Esophagus muscularis mucosa (tissue), 4 donors: ENCODE measurements at regions not wholly inside any gene's neighbourhood (a gene's known extent, or its start where the extent isn't known, plus 50 kb on each side); places are given as distances from the start of the nearest gene placed in this dataset.

Experiments
- DNase-seq: peaks from one replicate; pipeline ENCODE4 v3.0.0-alpha.2; 2017; ENCODE audit errors: extremely low spot score
- H3K27ac ChIP-seq, 4 donors: fragments of 200-600 bp; sonication (generic); replicated peaks in 1 of 4; 1 replicate in 3 of 4; 2 replicates in 1 of 4; pipeline ENCODE4 v1.5.1; 2016 to 2019; ENCODE audit warnings: mild to moderate bottlenecking in 1 of 4
- H3K27me3 ChIP-seq, 4 donors: fragments of 200-600 bp; sonication (generic); one replicate each; pipeline versions ENCODE4 v1.5.1 to v1.6.0; 2016 to 2019
- H3K36me3 ChIP-seq, 4 donors: fragments of 200-600 bp; sonication (generic); one replicate each; pipeline ENCODE4 v1.5.1; 2016 to 2019
- H3K4me1 ChIP-seq, 4 donors: fragments of 200-600 bp; sonication (generic); one replicate each; pipeline ENCODE4 v1.5.1; 2016 to 2019
- H3K4me3 ChIP-seq, 4 donors: fragments of 200-600 bp; sonication (generic); 1 replicate in 2 of 4; 2 replicates in 2 of 4; pipeline ENCODE4 v1.5.1; 2016 to 2019; ENCODE audit warnings: mild to moderate bottlenecking in 4 of 4, moderate library complexity in 1 of 4
- H3K9me3 ChIP-seq, 4 donors: fragments of 200-600 bp; sonication (generic); 1 replicate in 3 of 4; 2 replicates in 1 of 4; pipeline ENCODE4 v1.5.1; 2016 to 2019
- CTCF ChIP-seq, 3 experiments: fragments of 200-600 bp in 2 of 3; fragments of 450-650 bp in 1 of 3; sonication (generic) in 2 of 3; IDR thresholded peaks; one replicate each; pipeline ENCODE4 v1.5.1; 2017 to 2019; ENCODE audit warnings: antibody characterized with exemption in 3 of 3, mild to moderate bottlenecking in 2 of 3, moderate library complexity in 1 of 3
- EP300 ChIP-seq: sonication (generic); formaldehyde crosslinking; IDR thresholded peaks from one replicate; pipeline ENCODE4 v1.6.1; 2017; ENCODE audit warnings: antibody characterized with exemption
- POLR2A ChIP-seq: fragments of 450-650 bp; IDR thresholded peaks from one replicate; pipeline ENCODE4 v1.6.1; 2017; ENCODE audit warnings: antibody characterized with exemption, moderate library complexity, mild to moderate bottlenecking, low read depth
- POLR2AphosphoS5 ChIP-seq, 2 donors: sonication (generic); formaldehyde crosslinking; IDR thresholded peaks; one replicate each; pipeline ENCODE4 v1.6.1; 2017; ENCODE audit warnings: antibody characterized with exemption in 2 of 2
- WGBS: methylation state at CpG from one replicate; pipeline ENCODE4 v1.1.5; 2018; 5-methylcytosine and 5-hydroxymethylcytosine counted together
- intact Hi-C: fragments of 100-400 bp; cut with DNase I; formaldehyde crosslinking; loops from one replicate; pipeline ENCODE4 v1.15.1; 2023

DNA sequence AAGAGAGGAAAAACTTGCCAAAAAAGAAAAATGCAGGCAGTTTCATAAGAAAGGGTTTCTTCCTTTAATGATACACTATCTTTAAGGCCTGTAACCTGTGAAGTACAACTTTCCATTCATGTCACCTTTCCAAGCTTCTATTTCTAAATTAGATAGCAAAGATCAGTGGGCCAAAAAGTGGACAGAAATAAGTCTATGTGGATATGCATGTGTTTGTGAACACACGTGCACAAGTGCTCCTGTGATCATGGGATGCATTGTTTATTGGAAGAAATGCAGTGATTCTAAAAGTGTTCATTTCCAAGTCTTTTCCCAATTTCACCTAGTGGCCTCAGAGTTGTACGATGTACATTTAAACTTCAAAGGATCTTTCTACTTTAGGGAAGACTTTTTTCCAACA lies 230.0 kb upstream of the BLID start:
- DNase-seq, result no peak
- Histone ChIP-seq H3K4me1 (peaks cover 3 to 14% (median 11%) of the 10 kb centered on the region in 4 donors), H3K4me3 (no peak overlapping the region), H3K36me3 (no peaks in the 10 kb centered on the region), H3K27ac (no peak overlapping the region), H3K9me3 (no peaks in the 10 kb centered on the region), H3K27me3 (no peaks in the 10 kb centered on the region)
- intact Hi-C loops, result no loop called here
- TF ChIP-seq CTCF (IDR thresholded peaks at IDR 0.05) (no peak), POLR2AphosphoS5 (IDR thresholded peaks at IDR 0.05) (no peak), EP300 (no peak), POLR2A (no peak)
- WGBS, result 77% methylated on average over 2 of the region's 2 CpGs

GRCh38 chr11:122345586-122345985 lies 229.6 kb upstream of the BLID start:
- no peaks in the 10 kb centered on the region for H3K36me3 ChIP-seq
- H3K27ac ChIP-seq, result no peak overlapping the region
- intact Hi-C loops, result no loop called here
- peaks cover 3 to 16% (median 12%) of the 10 kb centered on the region in 4 donors for H3K4me1 ChIP-seq
- H3K4me3 ChIP-seq, result no peak overlapping the region
- 87% methylated on average over 7 of the region's 7 CpGs for WGBS
- no peaks in the 10 kb centered on the region for H3K9me3 ChIP-seq
- TF ChIP-seq EP300 (no peak), CTCF (IDR thresholded peaks at IDR 0.05) (no peak), POLR2A (no peak), POLR2AphosphoS5 (IDR thresholded peaks at IDR 0.05) (no peak)
- no peaks in the 10 kb centered on the region for H3K27me3 ChIP-seq
- DNase-seq, result no peak

GRCh38 chr11:122344215-122344614 lies 228.2 kb upstream of the BLID start:
- Histone ChIP-seq H3K4me3 (no peak overlapping the region), H3K4me1 (peaks cover 3 to 17% (median 11%) of the 10 kb centered on the region in 4 donors), H3K36me3 (no peaks in the 10 kb centered on the region), H3K9me3 (no peaks in the 10 kb centered on the region), H3K27ac (no peak overlapping the region), H3K27me3 (no peaks in the 10 kb centered on the region)
- no peak for DNase-seq
- intact Hi-C loops, result no loop called here
- no peak for TF ChIP-seq EP300
- no peak for TF ChIP-seq POLR2A
- no peak for TF ChIP-seq CTCF (IDR thresholded peaks at IDR 0.05)
- no peak for TF ChIP-seq POLR2AphosphoS5 (IDR thresholded peaks at IDR 0.05)
- WGBS, result 45% methylated on average over 3 of the region's 3 CpGs

GRCh38 chr11:122343210-122343609 lies 227.2 kb upstream of the BLID start:
- Histone ChIP-seq H3K9me3 (no peaks in the 10 kb centered on the region), H3K4me3 (no peak overlapping the region), H3K36me3 (no peaks in the 10 kb centered on the region), H3K27ac (no peak overlapping the region), H3K27me3 (no peaks in the 10 kb centered on the region), H3K4me1 (peaks cover 3 to 14% (median 9%) of the 10 kb centered on the region in 4 donors)
- intact Hi-C loops, result no loop called here
- 76% methylated on average over 3 of the region's 3 CpGs for WGBS
- no peak for DNase-seq
- TF ChIP-seq CTCF (IDR thresholded peaks at IDR 0.05) (no peak), POLR2A (no peak), EP300 (no peak), POLR2AphosphoS5 (IDR thresholded peaks at IDR 0.05) (no peak)

DNA sequence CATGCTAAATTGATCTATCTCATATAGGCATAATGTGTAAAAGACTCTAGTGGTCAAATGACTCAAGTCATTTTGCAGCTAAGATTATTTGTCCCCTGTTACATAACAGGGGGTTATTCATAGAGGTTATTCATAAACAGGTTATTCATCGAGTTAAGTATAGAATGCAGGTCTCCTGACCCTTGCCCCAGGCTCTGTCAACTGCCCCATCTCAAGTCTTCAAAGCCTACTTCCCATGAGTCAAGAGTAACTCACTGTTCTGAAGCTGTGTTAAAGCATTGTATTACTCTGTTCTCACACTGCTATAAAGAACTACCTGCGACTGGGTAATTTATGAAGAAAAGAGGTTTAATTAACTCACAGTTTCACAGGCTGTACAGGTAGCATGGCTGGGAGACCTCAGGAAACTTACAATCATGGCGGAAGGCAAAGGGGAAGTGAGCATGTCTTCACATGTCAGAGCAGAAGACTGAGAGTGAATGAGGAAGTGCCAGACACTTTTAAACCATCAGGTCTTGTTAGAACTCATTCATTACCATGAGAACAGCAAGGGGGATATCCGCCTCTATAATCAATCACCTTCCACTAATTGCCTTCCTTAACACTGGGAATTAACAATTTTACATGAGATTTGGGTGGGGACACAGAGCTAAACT lies 226.2 kb upstream of the BLID start:
- intact Hi-C loops, result no loop called here

More for the DNA sequence above, 226.2 kb upstream of the BLID start:
- Histone ChIP-seq H3K9me3 (no peaks in the 10 kb centered on the region), H3K4me3 (no peak overlapping the region), H3K27me3 (no peaks in the 10 kb centered on the region), H3K4me1 (peaks cover 3 to 14% (median 9%) of the 10 kb centered on the region in 4 donors), H3K27ac (no peak overlapping the region), H3K36me3 (no peaks in the 10 kb centered on the region)
- TF ChIP-seq CTCF (IDR thresholded peaks at IDR 0.05) (no peak), EP300 (no peak), POLR2AphosphoS5 (IDR thresholded peaks at IDR 0.05) (no peak), POLR2A (no peak)
- 91% methylated on average over 4 of the region's 4 CpGs for WGBS
- DNase-seq, result no peak
